Amniotic stem cell (primary cell): ENCODE measurements at regions not wholly inside any gene's neighbourhood (a gene's known extent, or its start where the extent isn't known, plus 50 kb on each side); places are given as distances from the start of the nearest gene placed in this dataset.

ENCODE experiments used
- DNase-seq: peaks from one replicate; lab custom pipeline; 2025; lab: John Stamatoyannopoulos, UW

DNA sequence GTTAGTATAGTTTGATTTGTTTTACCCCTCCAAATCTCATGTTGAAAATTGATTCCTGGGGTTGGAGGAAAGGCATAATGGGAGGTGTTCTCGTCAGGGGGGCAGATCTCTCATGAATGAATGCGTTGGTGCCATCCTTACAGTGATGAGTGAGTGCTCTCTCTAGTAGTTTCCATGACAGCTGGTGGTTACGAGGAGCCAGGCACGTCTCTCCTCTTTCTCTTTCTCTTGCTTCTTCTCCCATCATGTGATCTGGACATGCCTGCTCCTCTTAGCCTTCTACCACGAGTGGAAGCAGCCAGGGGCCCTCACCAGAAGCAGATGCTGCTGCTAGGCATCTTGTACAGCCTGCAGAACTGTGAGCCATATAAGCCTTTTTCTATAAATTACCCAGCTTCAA lies 454.1 kb downstream of the EFNA5 start:
- no peak for DNase-seq

DNA sequence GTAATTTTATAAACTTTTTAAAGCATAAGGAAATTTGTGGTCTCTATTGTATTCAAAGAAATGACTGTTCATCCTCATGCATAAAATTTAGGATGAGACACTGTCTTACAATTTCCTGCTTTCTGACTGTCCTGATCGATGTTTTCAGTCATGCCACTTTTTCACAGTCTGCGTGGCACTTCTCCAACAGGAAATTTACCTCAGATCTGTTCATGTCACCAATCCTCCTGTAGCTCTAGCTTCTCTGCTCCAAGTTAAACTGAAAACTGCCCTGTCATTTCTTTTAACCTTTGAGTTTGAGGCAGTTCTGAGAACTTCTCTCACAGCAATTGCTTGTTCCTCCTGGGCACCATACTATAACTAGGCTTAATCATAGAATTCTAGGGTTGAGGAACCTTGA lies 455.1 kb downstream of the EFNA5 start:
- no peak for DNase-seq

DNA sequence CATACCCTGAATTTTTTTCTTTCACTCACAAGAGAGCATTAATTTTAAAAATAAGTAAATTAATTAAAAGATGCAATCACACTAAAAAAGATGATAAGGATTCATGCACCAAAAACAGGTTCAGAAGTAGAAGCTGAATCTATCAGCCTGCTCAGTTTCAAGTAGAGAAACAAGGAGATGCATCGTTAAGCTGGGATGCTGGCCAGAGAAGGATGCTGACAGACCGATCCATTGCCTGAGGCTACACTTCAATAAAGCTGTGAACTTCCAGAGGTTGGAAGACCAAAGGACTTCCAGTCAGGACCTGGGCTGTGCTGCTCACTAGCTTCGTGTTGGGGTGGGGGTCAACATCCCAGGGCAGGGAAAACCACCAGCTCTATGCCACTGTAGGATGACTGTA lies 457.7 kb downstream of the EFNA5 start:
- DNase-seq, result no peak

DNA sequence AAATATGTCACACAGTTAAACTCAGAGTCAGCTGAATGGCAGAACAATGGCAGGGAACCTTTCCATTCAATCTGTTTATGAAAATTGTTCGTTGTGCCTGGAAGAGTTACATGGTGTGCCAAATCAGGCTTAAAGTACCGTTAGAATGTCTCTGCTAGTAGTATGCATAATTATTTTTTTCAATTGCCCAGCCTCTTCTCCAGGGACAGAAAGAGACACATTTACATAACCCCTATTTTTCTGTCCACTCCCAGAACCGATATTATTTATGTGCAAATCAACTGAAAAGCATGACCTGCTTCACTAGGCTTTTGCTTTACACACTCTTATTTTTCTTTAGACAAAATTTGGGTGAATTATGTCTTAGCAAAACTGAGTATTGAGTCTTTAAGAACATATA lies 459.1 kb downstream of the EFNA5 start:
- no peak for DNase-seq

DNA sequence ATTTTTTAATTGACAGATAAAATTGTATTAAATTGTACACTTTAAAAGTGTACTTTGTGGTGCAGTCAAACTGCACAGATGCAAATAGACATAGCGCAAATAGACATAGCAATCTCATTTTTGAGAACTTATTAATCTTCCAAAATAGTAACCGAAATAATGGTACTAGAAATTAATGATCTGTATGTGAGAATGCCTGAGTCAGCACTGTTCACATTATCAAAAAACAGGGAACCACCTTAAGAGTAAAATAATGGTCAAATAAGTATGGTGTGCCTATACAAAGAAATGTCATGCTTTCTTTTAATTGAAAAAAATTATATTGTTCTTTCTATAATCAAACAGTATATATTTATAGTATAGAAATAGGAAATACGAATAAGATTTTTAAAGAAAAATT lies 461.9 kb downstream of the EFNA5 start:
- DNase-seq, result no peak

DNA sequence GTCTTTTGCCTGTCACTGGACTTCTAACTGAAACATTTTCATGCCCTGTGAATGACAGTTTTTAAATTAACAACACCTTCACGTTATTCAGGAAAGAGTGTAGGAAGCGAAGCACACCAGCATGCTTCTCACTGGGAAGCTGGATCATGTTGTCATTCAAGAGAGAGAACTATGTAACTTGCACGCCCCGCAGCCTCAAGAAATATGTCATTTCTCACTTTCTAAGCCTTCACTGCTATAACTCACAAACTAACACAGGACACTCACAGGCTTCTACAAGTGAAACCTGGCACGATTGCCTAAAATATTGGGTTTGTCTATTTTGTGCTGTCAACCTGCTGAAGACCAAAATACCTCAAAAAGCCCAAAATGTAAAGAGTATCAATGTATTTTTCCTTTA lies 466.3 kb downstream of the EFNA5 start:
- no peak for DNase-seq

DNA sequence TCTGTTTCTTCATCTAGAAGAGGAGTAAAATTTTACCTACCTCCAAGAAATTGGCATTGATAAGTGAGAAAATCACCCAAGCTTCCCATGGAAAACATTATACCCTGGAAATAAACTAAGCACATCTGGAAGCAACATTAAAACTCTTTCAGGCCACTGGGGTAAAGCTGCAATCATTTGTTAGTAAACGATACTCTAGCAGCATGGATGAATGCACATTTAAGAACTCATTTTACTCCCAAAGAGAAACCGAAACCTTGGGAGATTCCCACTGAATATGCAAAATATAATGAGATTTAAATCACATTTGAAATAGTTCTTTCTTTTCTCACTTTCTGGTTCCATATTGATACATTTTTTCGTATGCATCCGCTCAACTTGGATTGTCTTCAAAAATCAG lies 467.5 kb downstream of the EFNA5 start:
- no peak for DNase-seq

DNA sequence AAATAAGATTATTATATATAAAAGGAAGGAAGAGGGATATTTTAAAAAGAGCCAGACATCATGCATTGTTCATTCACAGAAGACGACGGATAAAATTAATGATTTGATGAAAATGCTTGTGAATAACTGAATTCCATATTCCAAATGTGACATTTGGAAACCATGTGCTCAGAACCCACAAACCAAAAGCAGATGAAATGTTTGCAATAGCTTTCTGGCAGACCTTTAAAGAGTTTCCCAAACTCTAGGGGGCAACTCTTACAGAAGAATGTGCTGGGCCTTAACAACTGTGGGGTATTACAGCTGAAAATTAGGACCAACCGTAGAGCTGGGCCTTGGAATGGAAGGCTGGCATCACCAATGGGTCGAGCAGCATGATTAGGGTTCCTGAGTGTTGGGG lies 471.0 kb downstream of the EFNA5 start:
- no peak for DNase-seq

DNA sequence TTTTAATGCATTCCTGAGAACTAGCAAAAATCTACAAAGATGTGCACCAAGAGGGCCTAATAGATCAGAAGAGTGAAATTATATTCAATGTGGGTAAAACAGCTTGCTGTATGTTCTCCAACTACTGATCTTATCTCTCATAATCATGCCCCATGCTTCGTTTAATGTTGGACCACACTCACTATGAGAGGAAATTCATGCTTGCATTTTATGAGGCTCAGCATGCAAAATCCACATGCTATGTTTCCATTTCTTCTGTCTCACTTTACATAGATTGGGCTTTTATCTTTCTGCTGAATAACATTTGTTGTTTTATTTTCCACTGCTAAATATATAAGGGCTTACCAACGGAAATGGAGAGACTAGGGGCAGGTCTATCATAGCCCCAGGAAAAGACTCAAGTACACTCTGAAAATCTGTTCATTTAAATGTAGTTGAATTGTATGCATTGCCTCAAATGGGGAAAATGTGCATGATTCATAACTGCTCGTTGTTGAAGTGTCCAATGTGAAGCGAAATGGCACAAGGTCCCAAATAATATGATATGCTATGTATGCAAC lies 474.2 kb downstream of the EFNA5 start:
- no peak for DNase-seq

DNA sequence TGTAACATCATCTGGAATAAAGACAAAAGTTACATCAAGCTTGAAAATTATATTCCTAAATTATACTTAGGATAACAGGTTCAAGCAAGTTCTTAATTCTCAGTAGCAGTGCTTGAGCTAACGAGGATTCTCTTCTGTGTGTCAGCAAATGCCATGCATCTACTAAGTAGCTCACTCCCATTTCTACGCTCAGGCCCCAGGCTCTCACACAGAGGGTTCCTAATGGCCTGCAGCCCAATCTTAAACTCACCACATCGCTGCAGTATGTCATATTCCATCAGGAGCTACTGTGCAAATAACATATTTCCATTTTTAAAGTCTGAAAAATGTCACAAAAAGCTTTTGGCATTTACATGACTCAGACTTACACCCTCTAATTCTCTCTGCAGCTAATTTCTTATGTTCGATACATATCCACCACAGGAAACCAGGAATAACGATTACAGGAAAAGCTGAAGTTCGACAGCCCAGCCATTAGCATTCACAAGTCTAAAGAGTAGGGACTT lies 474.8 kb downstream of the EFNA5 start:
- DNase-seq, result no peak

DNA sequence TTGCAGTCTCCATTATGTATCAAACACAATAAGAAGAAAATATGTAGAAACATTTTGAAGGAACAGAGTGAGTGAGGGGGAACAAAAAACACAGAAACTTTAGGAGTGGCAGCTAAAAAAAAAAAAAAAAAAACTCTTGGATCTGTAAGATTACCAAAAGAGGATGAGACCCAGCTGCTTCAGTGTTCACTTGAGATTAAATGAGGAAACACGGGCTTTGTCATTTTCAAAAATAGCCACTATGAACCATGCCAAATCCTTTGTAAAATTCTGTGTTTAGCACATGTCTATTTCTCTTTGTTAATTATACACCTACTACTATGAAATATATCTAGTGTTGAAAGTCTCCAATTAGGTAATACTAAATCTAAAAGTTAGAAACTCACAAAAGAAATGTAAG lies 485.9 kb downstream of the EFNA5 start:
- DNase-seq, result no peak

DNA sequence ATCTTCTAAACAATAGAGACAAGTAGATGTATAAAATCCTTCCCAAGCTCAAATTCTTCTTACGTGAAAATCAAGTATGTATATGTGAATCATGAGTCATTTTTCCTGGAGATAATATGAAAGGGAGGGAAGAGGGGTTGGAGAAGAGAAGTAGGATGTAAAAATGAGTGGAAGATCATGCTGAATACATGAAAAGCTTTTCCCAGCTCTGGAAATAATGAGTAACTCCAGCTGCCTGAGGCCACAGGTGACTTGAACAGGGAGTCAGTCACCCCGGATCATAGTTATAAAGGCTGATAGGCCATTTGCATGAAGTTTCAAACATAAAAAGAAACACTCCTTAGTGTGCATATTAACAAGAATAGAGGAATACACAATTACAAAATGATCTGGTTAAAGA lies 486.7 kb downstream of the EFNA5 start:
- no peak for DNase-seq

DNA sequence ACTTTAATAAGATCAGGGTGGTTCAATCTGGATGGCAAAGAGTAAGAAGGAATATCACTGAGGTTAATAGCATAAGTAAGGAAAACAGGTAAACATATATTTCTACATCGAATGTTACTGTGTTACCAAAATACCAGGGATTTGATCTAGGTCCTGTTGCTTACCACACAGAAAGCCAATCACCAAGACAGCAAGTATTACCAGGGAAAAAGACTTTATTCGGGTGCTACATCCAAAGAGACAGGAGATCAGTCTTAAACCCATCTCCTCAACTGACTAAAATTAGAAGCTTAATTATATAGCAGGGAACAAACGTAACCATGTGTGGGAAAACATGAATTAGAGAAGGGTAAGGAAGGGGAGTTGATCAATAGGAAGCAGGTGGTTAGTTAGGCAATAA lies 500.1 kb downstream of the EFNA5 start:
- DNase-seq, result no peak

DNA sequence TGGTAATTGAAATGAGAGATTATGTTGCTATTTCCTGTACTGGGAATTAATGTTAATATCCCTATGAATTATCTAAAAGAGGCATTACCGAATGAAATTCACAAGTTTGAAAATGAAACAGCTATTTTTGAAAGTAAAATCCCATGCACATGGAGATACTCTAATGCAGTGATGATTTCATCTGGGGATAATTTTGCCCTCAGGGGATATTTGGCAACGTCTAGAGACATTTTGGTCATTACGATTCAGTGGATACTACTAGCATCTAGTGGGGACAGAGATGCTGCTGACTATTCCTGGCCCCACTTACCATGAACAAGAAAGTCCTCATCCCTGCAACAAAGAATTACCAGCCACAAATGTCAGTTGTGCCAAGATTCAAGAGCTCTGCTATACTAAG lies 500.9 kb downstream of the EFNA5 start:
- no peak for DNase-seq

DNA sequence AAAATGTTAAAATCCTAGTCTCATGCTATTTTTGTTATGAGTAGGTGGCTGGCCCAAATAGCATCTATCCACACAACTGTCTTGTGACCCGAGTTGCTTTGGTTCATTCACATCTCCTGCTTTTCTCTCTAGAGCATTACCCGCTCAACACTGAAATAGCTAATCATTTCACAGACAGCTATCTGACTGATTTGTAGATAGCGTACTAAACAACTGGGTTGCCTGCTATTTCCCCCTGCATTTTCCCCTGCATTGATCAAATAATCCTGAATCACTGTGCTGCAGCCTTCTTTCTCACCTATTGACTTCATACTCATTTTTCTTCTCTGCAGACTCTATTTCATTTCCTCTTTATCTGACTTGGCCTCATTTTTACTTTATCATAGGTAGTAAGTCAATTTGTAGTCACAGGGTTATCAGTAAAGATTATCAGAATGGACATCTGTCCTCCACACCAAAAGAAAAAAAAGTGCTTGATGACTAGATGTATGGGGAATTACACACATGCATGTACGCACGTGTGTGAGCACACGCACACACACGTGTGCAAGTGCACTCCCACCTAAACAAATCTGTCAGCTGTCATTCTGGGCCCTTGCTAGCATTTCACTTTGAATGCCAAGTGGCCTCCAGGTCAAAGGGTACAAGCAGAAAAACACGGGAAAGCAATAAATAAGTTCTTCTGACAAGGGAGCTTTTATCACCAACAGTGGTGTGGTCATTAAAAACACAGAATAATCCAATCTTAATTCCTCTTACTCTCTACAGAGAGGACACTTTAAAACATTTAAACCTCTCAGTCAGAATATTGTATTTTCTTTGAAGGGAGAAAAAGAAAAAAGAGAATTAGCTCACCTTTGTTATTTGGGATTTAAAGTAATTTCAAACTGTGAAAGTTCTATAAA lies 501.6 kb downstream of the EFNA5 start:
- no peak for DNase-seq

DNA sequence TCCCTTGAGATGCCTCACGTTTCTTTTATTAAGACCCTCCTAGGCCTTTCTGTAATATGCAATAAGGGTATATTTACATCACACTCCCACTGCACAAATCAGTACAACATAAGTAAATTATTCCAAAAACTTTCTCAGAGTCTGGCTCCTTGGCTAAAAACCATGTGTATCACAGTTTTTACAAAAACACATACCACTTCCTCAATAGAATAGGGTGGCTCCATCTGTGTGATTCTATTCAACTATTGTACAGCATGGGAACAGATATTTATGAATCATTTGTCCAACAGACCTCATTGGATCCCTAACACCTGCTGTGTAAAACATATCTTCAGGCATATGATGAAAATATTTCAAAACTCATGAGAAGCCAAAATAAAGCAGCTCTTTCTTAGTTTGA lies 502.7 kb downstream of the EFNA5 start:
- no peak for DNase-seq

DNA sequence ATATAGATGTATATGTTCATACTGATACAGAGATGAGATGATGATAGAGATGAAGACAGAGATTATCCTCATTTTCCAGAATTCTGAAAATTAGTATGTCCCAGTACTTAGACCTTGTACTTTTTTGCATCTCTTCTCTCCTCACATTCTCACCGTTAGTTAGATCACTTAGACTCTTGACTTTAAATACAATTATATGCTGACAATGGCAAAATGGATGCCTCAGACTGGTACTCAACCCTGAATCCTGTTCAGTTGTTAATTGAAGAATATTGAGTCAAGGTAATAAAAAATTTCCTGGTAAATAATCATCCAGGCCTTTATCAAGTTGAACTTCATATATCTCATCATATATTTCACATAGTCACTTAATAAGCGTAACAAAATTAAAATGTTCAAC lies 505.4 kb downstream of the EFNA5 start:
- no peak for DNase-seq

DNA sequence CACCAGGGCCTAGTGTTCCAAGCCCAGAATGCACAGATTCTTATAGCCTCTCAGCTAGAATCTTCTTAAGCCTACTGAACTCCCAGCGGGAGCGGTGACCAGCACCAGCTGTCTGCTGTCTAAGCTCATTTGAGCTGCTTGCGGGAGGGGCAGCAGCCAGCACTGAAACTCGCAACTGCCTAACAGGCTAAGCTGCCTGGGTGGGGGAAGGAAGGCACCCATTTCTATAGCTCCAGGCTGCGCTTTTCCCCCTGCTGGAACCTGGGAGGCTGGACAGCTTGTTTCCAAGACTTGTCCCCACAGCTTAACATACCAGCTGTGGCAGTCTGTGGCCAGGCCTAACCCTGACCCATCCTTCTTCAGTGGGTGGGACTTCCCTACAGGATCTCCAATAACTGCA lies 512.9 kb downstream of the EFNA5 start:
- DNase-seq, result no peak

DNA sequence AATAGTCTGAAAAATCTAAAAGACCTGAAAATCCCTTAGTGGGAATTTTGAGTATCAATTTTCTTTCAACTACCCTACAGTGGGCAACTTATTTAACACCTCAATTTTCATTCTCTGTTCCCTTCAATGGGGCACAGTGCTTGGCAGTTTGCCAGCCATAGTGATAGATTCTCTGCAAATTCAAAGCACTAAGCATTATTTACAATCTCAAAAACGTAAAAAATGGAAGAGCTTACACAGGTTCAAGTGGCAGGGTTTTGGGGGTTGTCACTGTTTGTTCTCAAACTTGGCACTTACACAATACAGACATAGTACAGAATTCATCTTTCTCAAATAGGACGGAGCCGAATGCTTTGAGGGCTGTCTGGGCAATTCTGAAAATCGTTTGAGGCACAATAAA lies 515.0 kb downstream of the EFNA5 start:
- DNase-seq, result no peak

DNA sequence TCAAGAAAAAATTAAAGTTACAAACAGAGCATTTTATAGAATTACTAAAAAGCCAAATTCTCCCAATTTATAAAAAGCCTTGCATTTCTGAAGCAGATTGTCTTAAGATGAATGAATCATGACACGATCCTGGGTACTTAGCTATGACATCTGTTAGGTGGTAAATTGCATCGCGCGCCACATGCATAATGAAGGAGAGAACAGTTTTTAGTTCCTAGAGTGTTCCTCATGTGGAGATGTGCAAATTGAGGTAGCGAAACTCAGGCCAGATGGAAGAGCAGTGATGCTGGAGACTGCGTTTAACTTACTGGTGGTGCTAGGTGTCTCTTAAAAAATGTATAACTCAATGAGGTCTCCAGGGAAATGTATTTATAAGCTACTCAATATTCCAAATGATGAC lies 516.1 kb downstream of the EFNA5 start:
- no peak for DNase-seq

DNA sequence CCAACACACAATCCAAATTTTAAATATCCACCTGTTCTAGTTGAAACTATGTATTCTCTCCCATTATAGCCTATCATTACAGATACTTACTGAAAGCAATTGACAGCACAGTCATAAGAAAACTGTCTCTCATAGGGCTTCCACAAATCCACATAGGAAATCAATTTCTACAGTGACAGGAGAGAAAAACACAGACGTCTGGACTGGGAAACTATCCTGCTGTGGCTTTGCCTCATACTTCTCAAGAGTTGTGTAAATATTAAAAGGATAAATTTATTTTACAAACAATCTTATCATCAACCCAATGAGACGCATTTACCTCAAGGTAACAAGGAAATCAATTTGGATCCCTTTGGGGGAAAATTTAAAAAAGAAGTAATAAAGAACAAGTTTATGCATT lies 517.5 kb downstream of the EFNA5 start:
- DNase-seq, result no peak

DNA sequence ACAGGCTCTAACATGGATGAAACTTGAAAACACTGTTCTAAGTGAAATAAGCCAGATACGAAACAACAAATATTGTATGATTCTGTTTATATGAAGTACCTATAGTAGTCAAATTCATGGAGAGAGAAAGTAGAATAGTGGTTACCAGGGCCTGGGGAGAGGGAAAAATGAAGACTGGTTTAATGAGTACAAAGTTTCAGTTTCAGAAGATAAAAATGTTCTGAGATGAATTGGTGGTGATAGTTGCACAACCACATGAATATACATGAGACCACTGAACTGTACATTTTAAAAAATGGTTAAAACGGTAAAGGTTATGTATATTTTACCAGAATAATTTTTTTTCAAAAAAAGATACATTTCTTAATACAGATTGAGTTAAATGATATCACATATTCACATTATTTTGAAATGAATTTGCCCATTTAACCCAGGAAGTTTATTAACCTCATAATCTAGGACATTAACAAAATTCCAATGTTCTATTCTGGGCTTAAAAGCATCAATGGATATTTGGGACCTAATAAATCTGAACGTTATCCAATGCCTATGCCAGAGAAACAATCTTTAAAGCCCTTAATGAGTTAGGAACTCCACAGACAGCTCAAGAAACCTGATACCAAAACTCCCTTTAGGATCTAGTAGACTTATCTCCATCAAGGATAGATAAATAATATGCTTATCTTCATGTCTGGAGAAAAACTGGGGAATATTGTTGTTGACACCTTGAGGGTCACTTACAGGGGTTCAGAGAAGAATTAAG lies 521.3 kb downstream of the EFNA5 start:
- DNase-seq, result no peak

DNA sequence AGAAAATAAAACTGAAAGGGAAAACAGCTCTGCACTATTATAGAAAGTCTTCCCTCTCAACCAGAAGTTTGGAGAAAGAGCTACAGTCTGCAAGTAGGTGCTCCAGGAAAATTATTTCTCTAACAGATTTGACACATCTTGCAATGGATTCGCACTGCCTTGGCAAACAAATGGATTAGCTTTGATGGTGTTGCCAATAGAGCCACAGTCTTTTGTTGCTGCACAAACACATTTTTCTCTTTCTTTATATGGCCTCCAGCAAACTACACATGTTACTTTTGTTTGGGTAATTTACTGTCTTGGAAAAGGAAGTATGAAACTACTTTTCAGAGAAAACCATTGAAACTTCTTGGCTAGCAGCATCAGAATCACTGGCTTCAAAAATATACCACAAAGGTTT lies 523.1 kb downstream of the EFNA5 start:
- no peak for DNase-seq
